GM18505 (cell line): ENCODE measurements at regions not wholly inside any gene's neighbourhood (a gene's known extent, or its start where the extent isn't known, plus 50 kb on each side); places are given as distances from the start of the nearest gene placed in this dataset.

Experiments
- ATAC-seq: cut with Tn5 transposase; IDR thresholded peaks from one replicate; pipeline ENCODE4 v1.9.1; 2021; ENCODE audit not compliant: unreplicated experiment
- POLR2A ChIP-seq: IDR thresholded peaks from 4 replicates; pipeline ENCODE4 v1.6.1; 2011; ENCODE audit warnings: borderline replicate concordance; ENCODE audit not compliant: insufficient read depth, insufficient read length; ENCODE audit errors: extremely low read depth

DNA sequence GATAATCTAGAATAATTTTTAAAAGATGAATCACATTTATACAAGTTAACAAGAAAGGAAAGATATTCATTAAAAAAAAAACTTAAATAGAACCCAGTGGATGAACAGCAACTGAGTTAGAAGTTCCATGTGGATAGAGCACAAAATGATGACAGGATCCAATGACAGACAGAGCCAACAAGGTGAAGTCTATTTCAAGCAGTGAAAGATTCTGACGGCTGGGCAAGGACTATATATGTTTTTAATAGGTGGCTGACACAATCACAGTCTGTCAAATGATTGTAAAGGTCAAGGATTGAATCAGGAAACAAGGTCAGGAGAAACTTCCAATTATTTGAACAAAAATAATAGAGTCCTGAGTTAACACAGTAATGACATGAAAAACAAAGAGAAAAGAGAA, 1460.0 kb upstream of the CDH8 start:
- no peak for TF ChIP-seq POLR2A
- ATAC-seq, result no peak

DNA sequence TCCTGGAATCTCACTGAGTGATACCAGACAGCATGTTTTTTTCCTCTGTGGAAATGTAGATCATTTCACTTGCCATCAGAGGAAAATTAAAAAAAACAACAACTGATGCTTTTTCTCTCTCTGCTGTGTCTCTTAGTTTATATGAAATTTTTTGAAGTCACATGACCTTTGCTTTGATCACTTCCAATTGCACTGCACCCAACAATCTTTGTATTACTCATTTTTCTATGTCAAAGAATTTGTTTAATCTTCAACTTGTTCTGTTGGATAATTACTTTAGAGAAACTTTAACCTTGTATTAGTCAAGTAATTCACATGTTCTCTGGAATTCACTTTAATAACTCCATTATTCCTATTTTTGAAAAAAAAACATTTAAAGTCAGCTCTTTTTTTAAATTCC, 1452.7 kb upstream of the CDH8 start:
- no peak for ATAC-seq
- TF ChIP-seq POLR2A, result no peak

DNA sequence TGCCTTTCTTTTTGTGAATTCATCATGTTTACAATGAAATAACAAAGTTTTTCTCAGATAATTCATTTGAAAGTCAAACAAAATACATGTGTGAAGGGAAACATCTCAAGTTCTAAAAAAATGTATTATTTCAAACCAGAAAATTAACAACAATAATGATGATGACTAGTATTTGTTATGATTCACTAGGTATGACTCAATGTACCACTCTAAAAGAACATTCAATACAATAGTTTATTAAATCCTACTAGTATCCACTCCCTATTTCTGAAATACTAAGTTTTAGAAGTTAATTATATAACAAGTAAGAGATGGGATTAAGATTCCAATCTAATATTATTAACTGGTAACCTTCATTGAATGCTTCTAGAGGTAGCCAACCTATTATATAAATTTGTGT, 1444.8 kb upstream of the CDH8 start:
- ATAC-seq, result no peak
- no peak for TF ChIP-seq POLR2A

DNA sequence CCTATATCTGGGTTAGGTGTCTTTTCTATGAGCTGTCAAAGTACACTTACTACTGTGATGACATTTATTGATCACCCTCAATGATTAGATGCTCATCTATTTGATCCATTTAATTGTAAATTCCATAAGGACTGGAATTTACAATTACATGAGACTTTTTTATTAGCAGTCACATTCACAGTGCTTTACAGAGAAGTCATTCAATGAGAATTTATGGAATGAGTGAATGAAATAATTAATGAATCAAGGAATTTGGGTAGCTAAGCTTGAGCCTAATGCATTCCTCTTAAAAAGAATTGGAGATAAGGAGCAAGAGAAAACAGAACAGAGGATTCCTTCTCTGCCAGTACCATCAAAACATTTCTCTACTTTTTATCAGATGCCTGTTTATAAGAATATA, 1437.5 kb upstream of the CDH8 start:
- ATAC-seq, result no peak
- no peak for TF ChIP-seq POLR2A

DNA sequence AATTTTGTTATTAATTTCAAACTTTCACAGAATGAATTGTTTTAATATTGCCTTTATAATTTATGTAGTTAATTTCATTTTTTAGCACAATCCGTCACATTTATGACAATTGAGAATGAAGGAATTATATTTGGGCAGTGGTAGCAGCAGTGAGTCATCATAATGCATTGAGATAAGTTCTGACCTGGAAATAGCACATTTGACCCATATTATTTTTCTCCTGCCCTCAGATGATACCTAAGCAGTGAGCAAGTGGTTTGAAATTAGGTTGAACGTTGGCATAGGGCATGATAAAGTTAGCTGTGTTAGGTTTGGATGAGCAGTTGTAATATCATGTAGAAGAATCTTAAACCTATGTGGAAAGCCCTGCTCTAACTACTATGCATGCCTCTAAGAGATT, 1431.3 kb upstream of the CDH8 start:
- TF ChIP-seq POLR2A, result no peak

DNA sequence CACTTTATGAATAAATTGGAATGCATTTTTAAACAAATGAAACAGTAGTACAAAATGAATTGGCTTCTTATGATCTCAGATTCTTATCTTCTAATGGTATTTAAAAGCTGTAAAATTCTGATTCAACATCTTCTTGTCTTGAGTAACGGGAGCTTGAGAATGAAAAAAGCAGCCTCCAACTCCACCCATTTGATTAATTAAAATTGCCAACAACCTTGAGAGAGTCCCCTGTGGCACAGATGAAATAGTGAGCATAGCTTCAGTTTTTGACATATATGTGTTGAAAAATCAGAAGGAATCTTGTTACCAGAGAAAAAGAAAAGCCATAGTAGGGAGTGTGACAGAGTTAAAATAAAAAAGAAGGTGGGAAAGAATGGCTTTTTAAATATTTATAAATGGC, 1426.1 kb upstream of the CDH8 start:
- no peak for TF ChIP-seq POLR2A

More for the DNA sequence above, 1431.3 kb upstream of the CDH8 start:
- no peak for ATAC-seq

DNA sequence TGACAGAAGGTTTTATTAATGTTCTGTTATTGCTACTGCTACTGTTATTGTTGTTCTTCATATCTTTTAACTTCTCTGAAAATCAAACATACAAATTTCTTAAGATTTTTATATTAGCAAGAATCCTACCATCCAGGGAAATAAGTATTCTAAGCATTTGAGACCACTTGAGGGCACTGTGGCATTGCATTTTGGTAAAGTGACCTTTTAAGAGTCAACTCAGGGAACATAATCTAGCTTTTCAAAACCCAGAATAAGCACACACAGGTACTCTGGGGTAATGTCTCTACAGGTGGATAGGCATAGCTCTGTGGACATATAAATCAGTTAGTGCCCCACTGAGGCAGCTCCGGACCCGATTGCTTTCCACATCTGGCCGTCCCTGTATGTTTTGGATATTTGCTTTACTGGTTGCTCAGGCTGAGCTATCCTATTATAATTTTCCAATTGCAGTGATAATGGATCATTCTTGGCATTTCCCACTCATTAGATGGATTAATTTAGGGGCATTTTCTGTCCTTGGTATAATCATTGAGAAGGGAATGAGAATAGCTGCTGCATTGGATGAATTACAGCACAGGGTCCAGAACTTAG, 1425.1 kb upstream of the CDH8 start:
- TF ChIP-seq POLR2A, result no peak
- ATAC-seq, result no peak

More for the DNA sequence above, 1426.1 kb upstream of the CDH8 start:
- ATAC-seq, result no peak

DNA sequence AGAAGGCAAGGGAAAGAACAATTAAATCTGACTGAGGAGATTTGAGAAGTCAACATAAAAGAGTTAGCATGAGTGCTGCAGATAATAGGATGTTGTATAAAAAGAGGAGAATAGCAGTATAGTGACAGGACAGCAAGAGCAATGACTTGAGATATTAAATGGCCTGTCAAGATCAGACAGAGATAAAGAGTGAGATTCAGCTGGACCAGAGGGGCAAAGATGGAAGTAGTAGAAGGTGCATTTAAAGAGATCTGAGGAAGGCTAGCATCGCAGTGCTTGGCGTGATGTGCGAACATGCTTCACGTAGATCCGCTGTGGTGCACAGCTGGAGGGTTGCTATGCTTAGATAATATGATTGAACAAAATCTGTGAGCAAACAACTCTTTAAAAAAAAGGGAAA, 1422.6 kb upstream of the CDH8 start:
- TF ChIP-seq POLR2A, result no peak

DNA sequence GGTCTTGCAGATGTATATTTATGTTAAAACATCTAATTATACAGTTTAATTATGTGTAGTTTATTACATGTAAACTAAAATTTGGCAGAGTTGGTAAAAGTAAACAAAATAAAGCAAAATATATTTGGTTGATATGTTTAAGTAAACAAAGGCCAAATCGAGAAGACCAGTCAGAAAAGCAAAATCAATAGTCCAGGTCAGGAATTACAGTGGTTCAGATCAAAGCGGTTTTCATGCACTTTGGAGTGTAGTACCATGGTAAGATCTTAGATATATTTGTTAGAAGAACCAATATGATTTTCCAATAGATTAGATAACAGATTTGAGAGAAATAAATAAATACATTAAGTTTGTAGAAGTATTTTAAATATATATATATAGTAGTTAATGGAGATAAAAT, 1421.6 kb upstream of the CDH8 start:
- TF ChIP-seq POLR2A, result no peak
- ATAC-seq, result no peak

More for the DNA sequence above, 1422.6 kb upstream of the CDH8 start:
- ATAC-seq, result no peak

DNA sequence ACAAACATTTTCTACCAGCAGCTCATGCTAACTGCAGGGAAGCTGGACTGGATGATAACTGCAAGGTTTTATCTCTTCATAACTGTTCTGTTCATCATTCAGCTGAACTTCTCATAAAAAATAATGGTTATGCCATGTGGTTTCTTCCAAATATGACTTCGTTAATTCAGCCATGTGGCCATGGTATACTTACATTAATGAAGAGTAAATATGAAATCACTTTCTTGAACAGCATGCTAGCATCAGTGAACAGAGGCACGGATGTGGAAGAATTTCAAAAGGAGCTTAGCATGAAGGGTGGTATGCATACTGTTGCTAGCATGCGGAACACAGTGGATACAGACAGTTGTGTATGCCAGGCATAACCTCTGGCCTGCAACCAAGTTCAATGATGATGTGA, 1417.0 kb upstream of the CDH8 start:
- no peak for TF ChIP-seq POLR2A
- no peak for ATAC-seq

DNA sequence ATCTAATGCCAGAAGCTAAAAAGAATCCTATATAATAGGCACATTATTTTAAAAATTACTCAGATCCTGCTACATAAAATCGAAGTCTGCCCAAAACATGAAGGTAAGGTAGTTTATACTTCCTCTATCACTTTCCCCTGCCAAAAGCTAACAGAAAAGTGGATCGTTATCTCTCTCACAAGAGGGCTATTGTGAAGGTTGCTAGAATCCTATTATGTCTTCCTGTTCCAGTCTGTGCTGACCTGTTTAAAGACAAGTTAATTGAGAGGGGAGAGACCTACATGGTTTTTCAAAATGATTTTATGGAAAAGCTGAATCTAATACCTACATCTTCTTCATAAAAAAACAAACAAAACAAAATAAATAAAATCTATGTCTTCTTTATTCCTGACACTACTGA, 1410.9 kb upstream of the CDH8 start:
- TF ChIP-seq POLR2A, result no peak
- ATAC-seq, result no peak

DNA sequence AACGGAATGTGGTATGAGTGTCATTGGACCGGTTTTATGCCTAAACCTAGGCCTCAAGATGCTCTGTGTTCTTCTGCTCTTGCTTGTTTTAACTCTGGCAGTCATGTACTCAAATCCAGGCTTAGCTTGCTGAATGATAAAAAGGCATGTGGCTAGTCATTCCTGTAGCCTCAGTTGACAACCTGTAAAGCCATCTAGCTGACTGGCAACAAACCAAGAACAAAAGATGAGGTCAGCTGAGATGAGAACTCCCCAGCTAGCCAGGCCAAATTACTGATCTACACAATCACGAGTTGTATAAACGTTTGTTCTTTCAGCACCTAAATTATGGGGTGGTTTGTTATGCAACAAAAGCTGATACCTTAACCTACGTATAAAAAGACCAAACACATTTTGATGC, 1406.0 kb upstream of the CDH8 start:
- TF ChIP-seq POLR2A, result no peak
- no peak for ATAC-seq

DNA sequence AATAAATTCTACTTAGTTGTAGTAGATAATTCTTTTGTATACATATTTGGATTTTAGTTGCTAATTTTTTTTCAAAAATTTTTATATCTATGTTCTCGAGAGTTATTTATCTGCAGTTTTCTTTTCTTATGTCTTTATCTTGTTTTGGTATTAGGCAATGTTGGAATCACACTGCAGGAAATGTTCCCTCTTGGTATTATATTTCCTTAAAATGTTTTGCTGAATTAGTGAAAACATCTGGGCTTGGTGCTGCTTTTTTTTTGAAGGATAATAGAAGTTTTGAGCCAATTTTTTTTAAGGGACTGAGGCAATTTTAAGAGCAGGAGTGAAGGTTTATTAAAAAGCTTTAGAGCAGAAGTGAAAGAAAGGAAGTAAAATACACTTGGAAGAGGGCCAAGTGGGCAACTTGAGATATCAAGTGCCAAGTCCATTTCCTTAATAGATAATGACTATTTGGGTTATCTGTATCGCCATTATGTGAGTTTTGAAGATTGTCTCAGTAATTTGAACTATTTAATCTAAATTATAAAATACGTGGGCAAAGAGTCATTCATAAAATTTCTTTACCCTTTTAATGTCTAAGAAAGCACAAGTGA, 1390.1 kb upstream of the CDH8 start:
- no peak for ATAC-seq
- no peak for TF ChIP-seq POLR2A

DNA sequence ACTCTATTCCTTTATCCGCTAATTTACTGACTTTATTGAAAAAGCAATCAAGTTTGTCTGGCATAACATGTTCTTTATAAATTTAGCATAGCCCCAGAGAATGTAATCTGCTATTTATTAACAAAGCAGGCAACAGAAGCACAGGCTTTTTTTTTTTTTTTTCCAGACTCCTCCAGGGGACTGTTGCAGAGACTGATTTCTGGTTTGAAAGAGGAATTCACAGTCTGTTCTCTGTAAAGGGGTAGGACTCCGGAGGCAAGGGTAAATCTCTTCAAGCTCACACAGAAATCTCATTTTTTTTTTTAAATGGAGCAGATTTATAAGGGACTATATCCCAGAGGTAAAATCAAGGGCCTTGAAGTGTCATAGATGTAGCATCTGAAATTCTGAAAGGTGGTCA, 1386.5 kb upstream of the CDH8 start:
- no peak for ATAC-seq
- no peak for TF ChIP-seq POLR2A

DNA sequence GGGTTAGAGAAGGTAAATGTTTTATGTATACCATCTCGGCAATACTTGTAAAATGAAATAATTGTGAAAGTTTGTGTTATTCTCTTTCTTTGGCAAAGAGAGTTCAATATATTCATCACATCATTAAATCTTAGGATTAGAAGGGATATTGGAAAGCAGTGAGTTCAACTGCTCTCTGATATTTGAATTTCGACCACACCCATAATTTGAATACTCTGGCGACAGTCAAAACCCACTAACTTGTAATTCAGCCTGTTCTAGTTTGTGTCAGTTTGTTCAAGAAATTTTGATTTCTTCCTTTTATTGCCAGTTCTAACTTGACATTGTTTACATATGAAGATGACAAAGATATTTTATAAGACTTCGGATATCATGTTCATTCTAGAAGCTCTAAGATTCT, 1380.5 kb upstream of the CDH8 start:
- ATAC-seq, result no peak
- no peak for TF ChIP-seq POLR2A
